Thymus (tissue), 11 donors: ENCODE measurements at regions not wholly inside any gene's neighbourhood (a gene's known extent, or its start where the extent isn't known, plus 50 kb on each side); places are given as distances from the start of the nearest gene placed in this dataset.

ENCODE experiments used
- DNase-seq, 9 donors: peaks; one replicate each; pipeline ENCODE4 v3.0.0-alpha.2; 2013; ENCODE audit warnings: low spot score in 9 of 9, low read depth in 6 of 9, missing footprints in 1 of 9
- H3K27ac ChIP-seq, 2 donors: one replicate each; pipeline ENCODE4 v1.5.1; 2013; ENCODE audit warnings: control low read depth in 1 of 2, low read depth in 1 of 2, low read length in 1 of 2, mild to moderate bottlenecking in 1 of 2, moderate library complexity in 1 of 2
- H3K27me3 ChIP-seq, 2 donors: one replicate each; pipeline ENCODE4 v1.5.1; 2013; ENCODE audit warnings: low read length in 1 of 2; ENCODE audit not compliant: control insufficient read depth in 2 of 2, insufficient read depth in 1 of 2
- H3K36me3 ChIP-seq, 2 donors: one replicate each; pipeline ENCODE4 v1.5.1; 2013; ENCODE audit warnings: low read length in 1 of 2, mild to moderate bottlenecking in 1 of 2, moderate library complexity in 1 of 2; ENCODE audit not compliant: control insufficient read depth in 2 of 2, insufficient read depth in 2 of 2
- H3K4me1 ChIP-seq, 2 donors: one replicate each; pipeline ENCODE4 v1.5.1; 2013; ENCODE audit warnings: low read length in 2 of 2; ENCODE audit not compliant: control insufficient read depth in 2 of 2, insufficient read depth in 2 of 2
- H3K4me3 ChIP-seq, 2 donors: one replicate each; pipeline ENCODE4 v1.5.1; 2013; ENCODE audit warnings: low read length in 2 of 2, control low read depth in 1 of 2, mild to moderate bottlenecking in 1 of 2
- H3K9me3 ChIP-seq, 2 donors: one replicate each; pipeline ENCODE4 v1.5.1; 2013; ENCODE audit warnings: low read length in 1 of 2, mild to moderate bottlenecking in 1 of 2; ENCODE audit not compliant: control insufficient read depth in 2 of 2, insufficient read depth in 1 of 2
- whole genome bisulfite sequencing: extraction: QIAGEN DNeasy Blood & Tissue Kit; methylation state at CpG from one replicate; pipeline ENCODE4 v1.1.7; 2013; 5-methylcytosine and 5-hydroxymethylcytosine counted together
- donor health status: healthy.

- Histone ChIP-seq H3K4me3 (no peak overlapping the region), H3K4me1 (no peaks in the 10 kb centered on the region), H3K9me3 (no peaks in the 10 kb centered on the region), H3K36me3 (no peaks in the 10 kb centered on the region), H3K27me3 (no peaks in the 10 kb centered on the region), H3K27ac (no peak overlapping the region)
- 91% methylated on average over 7 of the region's 7 CpGs for WGBS
- no peak for DNase-seq
Observed at GRCh38 chr10:34003561-34003960, 669.1 kb upstream of the NRP1 start.

GRCh38 chr10:34002896-34003295 lies 668.4 kb upstream of the NRP1 start:
- WGBS = 66% methylated on average over 3 of the region's 3 CpGs

GRCh38 chr10:34001831-34002230 lies 667.4 kb upstream of the NRP1 start:
- no peak overlapping the region for H3K4me3 ChIP-seq
- H3K27me3 ChIP-seq = no peaks in the 10 kb centered on the region
- no peaks in the 10 kb centered on the region for H3K9me3 ChIP-seq
- H3K27ac ChIP-seq = no peak overlapping the region
- H3K4me1 ChIP-seq = no peaks in the 10 kb centered on the region
- H3K36me3 ChIP-seq = no peaks in the 10 kb centered on the region
- WGBS = 97% methylated on average over 5 of the region's 5 CpGs
- no peak for DNase-seq

More at GRCh38 chr10:34002896-34003295, 668.4 kb upstream of the NRP1 start:
- no peaks in the 10 kb centered on the region for H3K36me3 ChIP-seq
- no peaks in the 10 kb centered on the region for H3K27me3 ChIP-seq
- no peak overlapping the region for H3K4me3 ChIP-seq
- no peak overlapping the region for H3K27ac ChIP-seq
- H3K4me1 ChIP-seq = no peaks in the 10 kb centered on the region
- H3K9me3 ChIP-seq = no peaks in the 10 kb centered on the region
- DNase-seq = no peak

GRCh38 chr10:34001087-34001580 lies 666.7 kb upstream of the NRP1 start:
- H3K27ac ChIP-seq = no peak overlapping the region
- no peaks in the 10 kb centered on the region for H3K9me3 ChIP-seq
- no peaks in the 10 kb centered on the region for H3K4me1 ChIP-seq
- H3K36me3 ChIP-seq = no peaks in the 10 kb centered on the region
- H3K4me3 ChIP-seq = no peak overlapping the region
- H3K27me3 ChIP-seq = no peaks in the 10 kb centered on the region
- DNase-seq = no peak
- WGBS = 49% methylated on average over 5 of the region's 5 CpGs

GRCh38 chr10:33993917-33994316 lies 659.5 kb upstream of the NRP1 start:
- Histone ChIP-seq H3K27ac (no peak overlapping the region), H3K36me3 (no peaks in the 10 kb centered on the region), H3K4me3 (no peak overlapping the region), H3K27me3 (no peaks in the 10 kb centered on the region), H3K4me1 (no peaks in the 10 kb centered on the region), H3K9me3 (no peaks in the 10 kb centered on the region)
- 96% methylated on average over 5 of the region's 5 CpGs for WGBS
- DNase-seq = no peak

- Histone ChIP-seq H3K9me3 (no peaks in the 10 kb centered on the region), H3K4me3 (no peak overlapping the region), H3K4me1 (no peaks in the 10 kb centered on the region), H3K27me3 (no peaks in the 10 kb centered on the region), H3K36me3 (no peaks in the 10 kb centered on the region), H3K27ac (no peak overlapping the region)
- no peak for DNase-seq
- 96% methylated on average over 3 of the region's 3 CpGs for WGBS
Observed at GRCh38 chr10:33991924-33992323, 657.5 kb upstream of the NRP1 start.

- no peaks in the 10 kb centered on the region for H3K4me1 ChIP-seq
- no peak overlapping the region for H3K27ac ChIP-seq
- WGBS = 95% methylated on average over 4 of the region's 4 CpGs
- H3K36me3 ChIP-seq = no peaks in the 10 kb centered on the region
- H3K9me3 ChIP-seq = no peaks in the 10 kb centered on the region
- no peak overlapping the region for H3K4me3 ChIP-seq
- no peak for DNase-seq
- H3K27me3 ChIP-seq = no peaks in the 10 kb centered on the region
Observed at GRCh38 chr10:33986515-33986914, 652.0 kb upstream of the NRP1 start.

- no peaks in the 10 kb centered on the region for H3K27me3 ChIP-seq
- 72% methylated on average over 4 of the region's 4 CpGs for WGBS
- no peaks in the 10 kb centered on the region for H3K9me3 ChIP-seq
- no peaks in the 10 kb centered on the region for H3K4me1 ChIP-seq
- no peaks in the 10 kb centered on the region for H3K36me3 ChIP-seq
- no peak for DNase-seq
- no peak overlapping the region for H3K27ac ChIP-seq
- no peak overlapping the region for H3K4me3 ChIP-seq
Observed at GRCh38 chr10:33986016-33986415, 651.5 kb upstream of the NRP1 start.

- Histone ChIP-seq H3K4me1 (no peaks in the 10 kb centered on the region), H3K27ac (no peak overlapping the region), H3K9me3 (no peaks in the 10 kb centered on the region), H3K27me3 (no peaks in the 10 kb centered on the region), H3K4me3 (no peak overlapping the region), H3K36me3 (no peaks in the 10 kb centered on the region)
- WGBS = 66% methylated on average over 3 of the region's 3 CpGs
- DNase-seq = no peak
Observed at GRCh38 chr10:33982995-33983394, 648.5 kb upstream of the NRP1 start.

- no peak for DNase-seq
- Histone ChIP-seq H3K36me3 (no peaks in the 10 kb centered on the region), H3K9me3 (no peaks in the 10 kb centered on the region), H3K27ac (no peak overlapping the region), H3K4me1 (no peaks in the 10 kb centered on the region), H3K4me3 (no peak overlapping the region), H3K27me3 (no peaks in the 10 kb centered on the region)
- 95% methylated on average over 5 of the region's 5 CpGs for WGBS
Observed at GRCh38 chr10:33981301-33981700, 646.8 kb upstream of the NRP1 start.
